ENCODE measurements at regions not wholly inside any gene's neighbourhood (a gene's known extent, or its start where the extent isn't known, plus 50 kb on each side); places are given as distances from the start of the nearest gene placed in this dataset.

DNA sequence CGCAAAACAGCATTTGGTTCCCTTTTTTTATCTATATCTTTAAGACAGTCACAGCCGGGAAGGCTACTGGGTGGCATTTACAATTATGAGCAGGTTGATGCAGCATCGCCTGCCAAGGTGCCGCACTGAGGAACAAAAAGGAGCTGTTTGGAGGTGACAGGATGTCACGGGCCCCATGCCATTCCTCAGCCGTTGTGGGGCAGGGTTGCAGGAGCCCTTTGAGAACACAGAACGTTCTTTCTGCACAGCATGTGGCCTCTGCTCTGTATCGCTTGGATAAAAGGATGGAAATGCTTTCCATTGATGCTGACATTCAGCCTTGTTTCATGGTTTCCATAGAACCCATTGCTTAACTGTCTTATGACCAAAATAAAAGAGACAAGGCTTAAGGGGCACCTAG is 141.9 kb upstream of the CDH5 start:
- TF ChIP-seq POLR2A (IDR thresholded peaks at IDR 0.05), result no peak
- TF ChIP-seq, protein P1, sequence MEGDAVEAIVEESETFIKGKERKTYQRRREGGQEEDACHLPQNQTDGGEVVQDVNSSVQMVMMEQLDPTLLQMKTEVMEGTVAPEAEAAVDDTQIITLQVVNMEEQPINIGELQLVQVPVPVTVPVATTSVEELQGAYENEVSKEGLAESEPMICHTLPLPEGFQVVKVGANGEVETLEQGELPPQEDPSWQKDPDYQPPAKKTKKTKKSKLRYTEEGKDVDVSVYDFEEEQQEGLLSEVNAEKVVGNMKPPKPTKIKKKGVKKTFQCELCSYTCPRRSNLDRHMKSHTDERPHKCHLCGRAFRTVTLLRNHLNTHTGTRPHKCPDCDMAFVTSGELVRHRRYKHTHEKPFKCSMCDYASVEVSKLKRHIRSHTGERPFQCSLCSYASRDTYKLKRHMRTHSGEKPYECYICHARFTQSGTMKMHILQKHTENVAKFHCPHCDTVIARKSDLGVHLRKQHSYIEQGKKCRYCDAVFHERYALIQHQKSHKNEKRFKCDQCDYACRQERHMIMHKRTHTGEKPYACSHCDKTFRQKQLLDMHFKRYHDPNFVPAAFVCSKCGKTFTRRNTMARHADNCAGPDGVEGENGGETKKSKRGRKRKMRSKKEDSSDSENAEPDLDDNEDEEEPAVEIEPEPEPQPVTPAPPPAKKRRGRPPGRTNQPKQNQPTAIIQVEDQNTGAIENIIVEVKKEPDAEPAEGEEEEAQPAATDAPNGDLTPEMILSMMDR (IDR thresholded peaks at IDR 0.05), result no peak
- no peak for TF ChIP-seq POLR2AphosphoS5 (IDR thresholded peaks at IDR 0.05)

Data from breast epithelium (tissue), 3 donors.